Stimulated activated naive B cell treated with anti-CD40 and anti-IgM and Interleukin-4, amounts not matched to agents 10 μg/mL and 1 μg/mL and 100 μg/mL, for 72 hours (primary cell): ENCODE measurements at regions not wholly inside any gene's neighbourhood (a gene's known extent, or its start where the extent isn't known, plus 50 kb on each side); places are given as distances from the start of the nearest gene placed in this dataset.
A peak's percentile ranks its signal among the peaks of the same experiment; 100 is the strongest.
"Not testable (repeated sequence)": the region's sequence is repeated elsewhere in the genome, so short reads cannot be mapped to it uniquely, and the experiment has no call there.

Experiments used
- ATAC-seq, 2 donors: fragments of 150-1000 bp; cut with Tn5 transposase; replicated peaks; 2 replicates each; pipeline ENCODE4 v1.10.0; 2021; ENCODE audit warnings: moderate library complexity in 1 of 2
- DNase-seq: peaks from one replicate; pipeline ENCODE4 v3.0.0; 2021
- H3K27ac Mint-ChIP-seq: one replicate; pipeline ENCODE4 v1.8.0; 2022; ENCODE audit warnings: mild to moderate bottlenecking, mixed read lengths
- H3K27me3 Mint-ChIP-seq, 2 donors: one replicate each; pipeline ENCODE4 v1.8.0; 2022; ENCODE audit warnings: mixed read lengths in 2 of 2
- H3K36me3 Mint-ChIP-seq, 2 donors: one replicate each; pipeline ENCODE4 v1.8.0; 2022; ENCODE audit warnings: mixed read lengths in 2 of 2, mild to moderate bottlenecking in 1 of 2
- H3K4me1 Mint-ChIP-seq, 2 donors: one replicate each; pipeline ENCODE4 v1.8.0; 2022; ENCODE audit warnings: mixed read lengths in 2 of 2, mild to moderate bottlenecking in 1 of 2
- H3K4me3 Mint-ChIP-seq, 2 donors: one replicate each; pipeline ENCODE4 v1.8.0; 2022; ENCODE audit warnings: mild to moderate bottlenecking in 2 of 2, mixed read lengths in 2 of 2, moderate library complexity in 1 of 2
- H3K9me3 Mint-ChIP-seq, 2 donors: one replicate each; pipeline ENCODE4 v1.8.0; 2022; ENCODE audit warnings: mixed read lengths in 2 of 2, mild to moderate bottlenecking in 1 of 2

GRCh38 chr16:29147710-29148109, 162.9 kb downstream of the LAT start:
- H3K27me3 Mint-ChIP-seq, ATAC-seq, H3K9me3 Mint-ChIP-seq, H3K27ac Mint-ChIP-seq, H3K4me3 Mint-ChIP-seq, DNase-seq: not testable (repeated sequence)
- H3K36me3 Mint-ChIP-seq = peaks cover 40 to 64% of the 10 kb centered on the region in 2 donors
- H3K4me1 Mint-ChIP-seq = peaks cover 21 to 27% of the 10 kb centered on the region in 2 donors

GRCh38 chr16:29146808-29147643, 162.2 kb downstream of the LAT start:
- not testable (repeated sequence) for H3K27ac Mint-ChIP-seq, H3K9me3 Mint-ChIP-seq, H3K27me3 Mint-ChIP-seq, H3K4me3 Mint-ChIP-seq, ATAC-seq, DNase-seq
- Mint-ChIP-seq H3K4me1 (peaks cover 21 to 22% of the 10 kb centered on the region in 2 donors), H3K36me3 (peaks cover 46 to 69% of the 10 kb centered on the region in 2 donors)

- Mint-ChIP-seq H3K36me3 (peaks cover 45 to 61% of the 10 kb centered on the region in 2 donors), H3K27ac (no peak overlapping the region)
Measured at GRCh38 chr16:29146266-29146665, 161.4 kb downstream of the LAT start.

GRCh38 chr16:29145486-29146225, 160.8 kb downstream of the LAT start:
- Mint-ChIP-seq H3K27ac (peak overlapping the region; percentile 7), H3K4me1 (peaks cover 21% of the 10 kb centered on the region in 2 donors), H3K36me3 (peaks cover 45 to 61% of the 10 kb centered on the region in 2 donors)
- not testable (repeated sequence) for H3K27me3 Mint-ChIP-seq, H3K4me3 Mint-ChIP-seq, H3K9me3 Mint-ChIP-seq, DNase-seq, ATAC-seq

More at GRCh38 chr16:29146266-29146665, 161.4 kb downstream of the LAT start:
- DNase-seq (no peak), ATAC-seq (no peak)
- Mint-ChIP-seq H3K4me1 (peaks cover 21% of the 10 kb centered on the region in 2 donors), H3K27me3 (no peaks in the 10 kb centered on the region), H3K9me3 (no peaks in the 10 kb centered on the region), H3K4me3 (no peak overlapping the region)

- not testable (repeated sequence) for H3K27me3 Mint-ChIP-seq, DNase-seq, ATAC-seq, H3K4me3 Mint-ChIP-seq, H3K9me3 Mint-ChIP-seq
- Mint-ChIP-seq H3K4me1 (peaks cover 21% of the 10 kb centered on the region in 2 donors), H3K36me3 (peaks cover 47 to 59% of the 10 kb centered on the region in 2 donors), H3K27ac (peak overlapping the region; percentile 7)
Measured at GRCh38 chr16:29145086-29145485, 160.2 kb downstream of the LAT start.

GRCh38 chr16:29144669-29145062, 159.8 kb downstream of the LAT start:
- not testable (repeated sequence) for ATAC-seq, DNase-seq, H3K27me3 Mint-ChIP-seq, H3K27ac Mint-ChIP-seq, H3K9me3 Mint-ChIP-seq, H3K4me3 Mint-ChIP-seq
- Mint-ChIP-seq H3K4me1 (peaks cover 18 to 21% of the 10 kb centered on the region in 2 donors), H3K36me3 (peaks cover 47 to 57% of the 10 kb centered on the region in 2 donors)

GRCh38 chr16:29143739-29144668, 159.2 kb downstream of the LAT start:
- H3K9me3 Mint-ChIP-seq, H3K4me3 Mint-ChIP-seq, ATAC-seq, DNase-seq, H3K27me3 Mint-ChIP-seq, H3K27ac Mint-ChIP-seq: not testable (repeated sequence)
- Mint-ChIP-seq H3K4me1 (peaks cover 13 to 14% of the 10 kb centered on the region in 2 donors), H3K36me3 (peaks cover 43 to 55% of the 10 kb centered on the region in 2 donors)

- H3K9me3 Mint-ChIP-seq, H3K4me1 Mint-ChIP-seq, ATAC-seq, H3K4me3 Mint-ChIP-seq, H3K27ac Mint-ChIP-seq, H3K27me3 Mint-ChIP-seq, DNase-seq: not testable (repeated sequence)
- peaks cover 40 to 55% of the 10 kb centered on the region in 2 donors for H3K36me3 Mint-ChIP-seq
Measured at GRCh38 chr16:29142506-29142905, 157.7 kb downstream of the LAT start.

- Mint-ChIP-seq H3K36me3 (peaks cover 38 to 50% of the 10 kb centered on the region in 2 donors), H3K9me3 (no peaks in the 10 kb centered on the region), H3K4me3 (no peak overlapping the region), H3K27me3 (no peaks in the 10 kb centered on the region), H3K27ac (no peak overlapping the region), H3K4me1 (peaks cover 2 to 6% of the 10 kb centered on the region in 2 donors)
- ATAC-seq = no peak
- no peak for DNase-seq
Measured at GRCh38 chr16:29141586-29142324, 156.9 kb downstream of the LAT start.

GRCh38 chr16:29141121-29141520, 156.3 kb downstream of the LAT start:
- not testable (repeated sequence) for H3K4me1 Mint-ChIP-seq, ATAC-seq, H3K4me3 Mint-ChIP-seq, H3K27me3 Mint-ChIP-seq, DNase-seq, H3K9me3 Mint-ChIP-seq, H3K27ac Mint-ChIP-seq
- H3K36me3 Mint-ChIP-seq = peaks cover 38 to 48% of the 10 kb centered on the region in 2 donors

- ATAC-seq, DNase-seq, H3K4me3 Mint-ChIP-seq, H3K27ac Mint-ChIP-seq, H3K9me3 Mint-ChIP-seq, H3K27me3 Mint-ChIP-seq, H3K4me1 Mint-ChIP-seq: not testable (repeated sequence)
- H3K36me3 Mint-ChIP-seq = peaks cover 34 to 42% of the 10 kb centered on the region in 2 donors
Measured at GRCh38 chr16:29139901-29140855, 155.3 kb downstream of the LAT start.

- peaks cover 0 to 2% of the 10 kb centered on the region in 2 donors for H3K4me1 Mint-ChIP-seq
- peaks cover 0 to 2% of the 10 kb centered on the region in 2 donors for H3K9me3 Mint-ChIP-seq
- peaks cover 33 to 44% of the 10 kb centered on the region in 2 donors for H3K36me3 Mint-ChIP-seq
- H3K27ac Mint-ChIP-seq = no peak overlapping the region
- no peak overlapping the region for H3K4me3 Mint-ChIP-seq
- no peak for DNase-seq
- no peak for ATAC-seq
- no peaks in the 10 kb centered on the region for H3K27me3 Mint-ChIP-seq
Measured at GRCh38 chr16:29139261-29139802, 154.5 kb downstream of the LAT start.
